ENCODE measurements at regions not wholly inside any gene's neighbourhood (a gene's known extent, or its start where the extent isn't known, plus 50 kb on each side); places are given as distances from the start of the nearest gene placed in this dataset.

- TF ChIP-seq EZH2 (IDR thresholded peaks at IDR 0.05; ENCODE audit: borderline replicate concordance) = no peak
- TF ChIP-seq CTCF (IDR thresholded peaks at IDR 0.05; ENCODE audit: poor library complexity) = no peak
Observed at GRCh38 chr13:105450784-105451183, 1084.7 kb downstream of the EFNB2 start.

All from hepatocyte (in vitro differentiated cells).